ENCODE measurements at regions not wholly inside any gene's neighbourhood (a gene's known extent, or its start where the extent isn't known, plus 50 kb on each side); places are given as distances from the start of the nearest gene placed in this dataset.

GRCh38 chr13:109418111-109418510, 368.3 kb downstream of the IRS2 start:
- TF ChIP-seq CTCF (conservative IDR thresholded peaks at IDR 0.05 in 1 of 2, IDR thresholded peaks at IDR 0.05 in 1 of 2; ENCODE audit: extremely low read depth in 1 of 2, insufficient read depth in 1 of 2, low read depth in 1 of 2, low read length in 2 of 2) (no peak), EZH2 (IDR thresholded peaks at IDR 0.05; ENCODE audit: borderline replicate concordance, low read length) (no peak)

Measured in mammary epithelial cell (primary cell).